ENCODE measurements at regions not wholly inside any gene's neighbourhood (a gene's known extent, or its start where the extent isn't known, plus 50 kb on each side); places are given as distances from the start of the nearest gene placed in this dataset.

DNA sequence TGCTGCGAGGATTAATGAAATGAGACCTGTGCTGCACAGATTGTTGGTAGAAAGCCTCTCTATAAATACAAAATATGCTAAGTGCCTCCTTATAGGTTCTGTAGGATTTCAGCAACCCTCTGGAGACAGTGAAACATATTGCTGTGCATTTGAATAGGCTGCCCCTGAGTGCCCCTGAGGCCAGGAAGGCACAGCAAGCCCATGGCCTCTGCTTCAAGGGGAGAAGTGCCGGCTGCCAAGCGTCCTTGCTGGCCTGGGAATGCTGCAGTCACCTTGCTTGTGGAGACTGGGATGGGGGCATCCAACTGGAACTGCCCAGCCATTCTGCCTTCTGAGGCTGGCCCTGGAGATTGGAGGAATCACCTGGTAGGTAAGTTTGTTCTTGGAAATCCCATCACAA is 397.2 kb upstream of the SMIM21 start:
- TF ChIP-seq, protein P1, sequence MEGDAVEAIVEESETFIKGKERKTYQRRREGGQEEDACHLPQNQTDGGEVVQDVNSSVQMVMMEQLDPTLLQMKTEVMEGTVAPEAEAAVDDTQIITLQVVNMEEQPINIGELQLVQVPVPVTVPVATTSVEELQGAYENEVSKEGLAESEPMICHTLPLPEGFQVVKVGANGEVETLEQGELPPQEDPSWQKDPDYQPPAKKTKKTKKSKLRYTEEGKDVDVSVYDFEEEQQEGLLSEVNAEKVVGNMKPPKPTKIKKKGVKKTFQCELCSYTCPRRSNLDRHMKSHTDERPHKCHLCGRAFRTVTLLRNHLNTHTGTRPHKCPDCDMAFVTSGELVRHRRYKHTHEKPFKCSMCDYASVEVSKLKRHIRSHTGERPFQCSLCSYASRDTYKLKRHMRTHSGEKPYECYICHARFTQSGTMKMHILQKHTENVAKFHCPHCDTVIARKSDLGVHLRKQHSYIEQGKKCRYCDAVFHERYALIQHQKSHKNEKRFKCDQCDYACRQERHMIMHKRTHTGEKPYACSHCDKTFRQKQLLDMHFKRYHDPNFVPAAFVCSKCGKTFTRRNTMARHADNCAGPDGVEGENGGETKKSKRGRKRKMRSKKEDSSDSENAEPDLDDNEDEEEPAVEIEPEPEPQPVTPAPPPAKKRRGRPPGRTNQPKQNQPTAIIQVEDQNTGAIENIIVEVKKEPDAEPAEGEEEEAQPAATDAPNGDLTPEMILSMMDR (conservative IDR thresholded peaks at IDR 0.05; ENCODE audit: low read length) = no peak
- TF ChIP-seq EZH2phosphoT487 (IDR thresholded peaks at IDR 0.05; ENCODE audit: borderline replicate concordance, low read depth, low read length) = no peak
